HG02623 (cell line): ENCODE measurements at regions not wholly inside any gene's neighbourhood (a gene's known extent, or its start where the extent isn't known, plus 50 kb on each side); places are given as distances from the start of the nearest gene placed in this dataset.

ENCODE experiments used
- ATAC-seq: cut with Tn5 transposase; IDR thresholded peaks from one replicate; pipeline ENCODE4 v1.9.1; 2021; ENCODE audit warnings: moderate library complexity; ENCODE audit not compliant: unreplicated experiment

GRCh38 chr6:12419631-12420272 is 129.6 kb downstream of the EDN1 start:
- no peak for ATAC-seq

GRCh38 chr6:12420626-12421025 is 130.5 kb downstream of the EDN1 start:
- no peak for ATAC-seq

- no peak for ATAC-seq
Measured at GRCh38 chr6:12421596-12421995, 131.4 kb downstream of the EDN1 start.

GRCh38 chr6:12422848-12423247 is 132.7 kb downstream of the EDN1 start:
- ATAC-seq = no peak

- ATAC-seq = no peak
Measured at GRCh38 chr6:12423832-12424231, 133.7 kb downstream of the EDN1 start.

- no peak for ATAC-seq
Measured at GRCh38 chr6:12426121-12426520, 136.0 kb downstream of the EDN1 start.

GRCh38 chr6:12431023-12431422 is 140.9 kb downstream of the EDN1 start:
- ATAC-seq = no peak

- no peak for ATAC-seq
Measured at GRCh38 chr6:12436224-12436623, 146.1 kb downstream of the EDN1 start.

GRCh38 chr6:12436683-12437082 is 146.5 kb downstream of the EDN1 start:
- no peak for ATAC-seq

- no peak for ATAC-seq
Measured at GRCh38 chr6:12439296-12439695, 149.1 kb downstream of the EDN1 start.

GRCh38 chr6:12440981-12441380 is 150.8 kb downstream of the EDN1 start:
- ATAC-seq = no peak

- no peak for ATAC-seq
Measured at GRCh38 chr6:12442455-12442854, 152.3 kb downstream of the EDN1 start.

GRCh38 chr6:12446394-12446793 is 156.2 kb downstream of the EDN1 start:
- ATAC-seq = no peak

GRCh38 chr6:12449447-12449846 is 159.3 kb downstream of the EDN1 start:
- no peak for ATAC-seq

GRCh38 chr6:12450467-12450866 is 160.3 kb downstream of the EDN1 start:
- ATAC-seq = no peak

GRCh38 chr6:12456343-12456742 is 166.2 kb downstream of the EDN1 start:
- ATAC-seq = no peak

GRCh38 chr6:12457094-12457493 is 166.9 kb downstream of the EDN1 start:
- no peak for ATAC-seq

- no peak for ATAC-seq
Measured at GRCh38 chr6:12458558-12458957, 168.4 kb downstream of the EDN1 start.

GRCh38 chr6:12459945-12460661 is 169.9 kb downstream of the EDN1 start:
- no peak for ATAC-seq

- ATAC-seq = no peak
Measured at GRCh38 chr6:12467706-12468670, 177.8 kb downstream of the EDN1 start.

- no peak for ATAC-seq
Measured at GRCh38 chr6:12472601-12473038, 182.5 kb downstream of the EDN1 start.
